SK-N-SH (cell line): ENCODE measurements at regions not wholly inside any gene's neighbourhood (a gene's known extent, or its start where the extent isn't known, plus 50 kb on each side); places are given as distances from the start of the nearest gene placed in this dataset.

Experiments
- CTCF ChIA-PET: fragments of 300-600, 350-600 bp; formaldehyde crosslinking; extraction: SDS; loops from one replicate; lab custom pipeline; 2021; lab: Yijun Ruan, JAX
- POLR2A ChIA-PET: fragments of 350-600 bp; sonication (Branson Sonifier 250); formaldehyde crosslinking; extraction: SDS; loops from one replicate; lab custom pipeline; 2020; ENCODE audit warnings: antibody characterized with exemption, inconsistent platforms; lab: Yijun Ruan, JAX
- DNase-seq: peaks from one replicate; pipeline ENCODE4 v3.0.0; 2012
- H2AFZ ChIP-seq: fragments of 200-600 bp; sonication (generic); 2 replicates; pipeline ENCODE4 v1.8.1; 2016; ENCODE audit warnings: antibody characterized with exemption, mild to moderate bottlenecking, low read depth
- H3F3A ChIP-seq: fragments of 200-600 bp; sonication (generic); replicated peaks from 2 replicates; pipeline ENCODE3; 2016; ENCODE audit warnings: antibody characterized with exemption, mild to moderate bottlenecking; ENCODE audit not compliant: insufficient read depth
- H3K27ac ChIP-seq, 2 experiments: fragments of 200-500 bp in 1 of 2; fragments of 200-600 bp in 1 of 2; sonication (Bioruptor generic) in 1 of 2; sonication (generic), shearing (Covaris generic) in 1 of 2; 2 replicates each; pipeline versions ENCODE4 v1.5.1 to v1.6.1; 2014 to 2016; ENCODE audit warnings: low read depth in 2 of 2, inconsistent platforms in 1 of 2, low read length in 1 of 2, mild to moderate bottlenecking in 1 of 2, mixed read lengths in 1 of 2
- H3K27me3 ChIP-seq: fragments of 200-600 bp; sonication (generic), shearing (Covaris generic); 2 replicates; pipeline ENCODE4 v1.6.1; 2016; ENCODE audit warnings: mixed run types; ENCODE audit not compliant: insufficient read depth
- H3K36me3 ChIP-seq, 2 experiments: fragments of 200-500 bp in 1 of 2; fragments of 200-600 bp in 1 of 2; sonication (Bioruptor generic) in 1 of 2; sonication (generic) in 1 of 2; replicated peaks in 1 of 2; 2 replicates each; pipeline versions ENCODE3 to v1.5.1; 2014 to 2016; ENCODE audit warnings: low read length in 1 of 2, mild to moderate bottlenecking in 1 of 2; ENCODE audit not compliant: insufficient read depth in 2 of 2, control insufficient read depth in 1 of 2
- H3K4me1 ChIP-seq, 2 experiments: fragments of 200-500 bp in 1 of 2; fragments of 200-600 bp in 1 of 2; sonication (Bioruptor generic) in 1 of 2; sonication (generic), shearing (Covaris generic) in 1 of 2; 2 replicates each; pipeline versions ENCODE4 v1.5.1 to v1.6.1; 2014 to 2016; ENCODE audit warnings: low read depth in 1 of 2, low read length in 1 of 2, mixed run types in 1 of 2; ENCODE audit not compliant: insufficient read depth in 2 of 2, control insufficient read depth in 1 of 2
- H3K4me2 ChIP-seq: fragments of 200-600 bp; sonication (generic), shearing (Covaris generic); 2 replicates; pipeline ENCODE4 v1.6.1; 2017; ENCODE audit warnings: mixed run types
- H3K4me3 ChIP-seq, 2 experiments: fragments of 200-500 bp in 1 of 2; fragments of 200-600 bp in 1 of 2; sonication (Bioruptor generic) in 1 of 2; sonication (generic), shearing (Covaris generic) in 1 of 2; 2 replicates each; pipeline versions ENCODE4 v1.5.1 to v1.8.1; 2014 to 2016; ENCODE audit warnings: low read depth in 2 of 2, inconsistent platforms in 1 of 2, low read length in 1 of 2, mild to moderate bottlenecking in 1 of 2, mixed read lengths in 1 of 2, moderate library complexity in 1 of 2
- H3K79me2 ChIP-seq: fragments of 200-600 bp; sonication (generic); 2 replicates; pipeline ENCODE4 v1.8.1; 2017; ENCODE audit warnings: mild to moderate bottlenecking; ENCODE audit not compliant: insufficient read depth
- H3K9ac ChIP-seq: fragments of 200-600 bp; sonication (generic); 2 replicates; pipeline ENCODE4 v1.6.1; 2017; ENCODE audit warnings: mixed run types
- H3K9me2 ChIP-seq: fragments of 200-600 bp; sonication (generic); 2 replicates; pipeline ENCODE4 v1.6.1; 2017; ENCODE audit warnings: mixed run types
- H3K9me3 ChIP-seq: fragments of 200-600 bp; sonication (generic); 2 replicates; pipeline ENCODE4 v1.6.1; 2017; ENCODE audit warnings: mixed run types, mild to moderate bottlenecking, moderate library complexity
- H4K20me1 ChIP-seq: fragments of 200-600 bp; sonication (generic); 2 replicates; pipeline ENCODE4 v1.6.1; 2017; ENCODE audit warnings: mild to moderate bottlenecking, mixed run types; ENCODE audit not compliant: insufficient read depth
- CHD2 ChIP-seq: fragments of 150-350 bp; IDR thresholded peaks from 2 replicates; pipeline ENCODE4 v1.6.1; 2018; ENCODE audit warnings: low read length; ENCODE audit not compliant: partially characterized antibody
- CTCF ChIP-seq: fragments of 200-600 bp; sonication (generic); IDR thresholded peaks from 2 replicates; pipeline ENCODE4 v1.6.1; 2017; ENCODE audit warnings: antibody characterized with exemption, mild to moderate bottlenecking, moderate library complexity
- ELF1 ChIP-seq: IDR thresholded peaks from 2 replicates; pipeline ENCODE4 v1.4.0; 2012
- EZH2phosphoT487 ChIP-seq: fragments of 200-600 bp; sonication (generic); IDR thresholded peaks from 2 replicates; pipeline ENCODE4 v1.6.1; 2017; ENCODE audit warnings: low read depth, mixed run types, mild to moderate bottlenecking, antibody characterized with exemption, moderate library complexity, borderline replicate concordance
- FOSL2 ChIP-seq: IDR thresholded peaks from 2 replicates; pipeline ENCODE4 v1.4.0; 2012; ENCODE audit warnings: low read depth, mild to moderate bottlenecking, moderate library complexity, borderline replicate concordance
- FOXJ3 ChIP-seq: sonication (generic); formaldehyde crosslinking; IDR thresholded peaks from 2 replicates; pipeline ENCODE4 v1.5.1; 2020; ENCODE audit warnings: mild to moderate bottlenecking, missing genetic modification reagents
- GATA2 ChIP-seq: sonication (generic); formaldehyde crosslinking; IDR thresholded peaks from 2 replicates; pipeline ENCODE4 v1.5.0; 2020; ENCODE audit warnings: mild to moderate bottlenecking, missing genetic modification reagents
- JUND ChIP-seq: IDR thresholded peaks from 2 replicates; pipeline ENCODE4 v1.4.0; 2012
- MXI1 ChIP-seq: IDR thresholded peaks from 2 replicates; pipeline ENCODE4 v1.6.1; 2012; ENCODE audit warnings: mild to moderate bottlenecking, low read depth, low read length, improper control_type of control experiment
- NFIC ChIP-seq: IDR thresholded peaks from 2 replicates; pipeline ENCODE4 v1.4.0; 2012; ENCODE audit warnings: borderline replicate concordance
- NRF1 ChIP-seq: IDR thresholded peaks from 2 replicates; pipeline ENCODE4 v1.6.1; 2012; ENCODE audit warnings: low read depth, mild to moderate bottlenecking, low read length
- PBX3 ChIP-seq: IDR thresholded peaks from 2 replicates; pipeline ENCODE4; 2012
- POLR2AphosphoS5 ChIP-seq: IDR thresholded peaks from 2 replicates; pipeline ENCODE4 v1.6.1; 2012; ENCODE audit warnings: low read depth, low read length
- RAD21 ChIP-seq: IDR thresholded peaks from 2 replicates; pipeline ENCODE4 v1.6.1; 2012; ENCODE audit warnings: mild to moderate bottlenecking, low read length
- RCOR1 ChIP-seq: fragments of 150-350 bp; IDR thresholded peaks from 2 replicates; pipeline ENCODE4 v1.6.1; 2017; ENCODE audit warnings: antibody characterized with exemption, low read length
- RFX5 ChIP-seq: IDR thresholded peaks from 2 replicates; pipeline ENCODE4 v1.6.1; 2012; ENCODE audit warnings: mild to moderate bottlenecking, improper control_type of control experiment, low read length
- RXRA ChIP-seq: IDR thresholded peaks from 2 replicates; pipeline ENCODE4 v1.4.0; 2012; ENCODE audit warnings: low read depth, mild to moderate bottlenecking, borderline replicate concordance
- SIN3A ChIP-seq: IDR thresholded peaks from 2 replicates; pipeline ENCODE4 v1.6.1; 2012; ENCODE audit warnings: low read depth, mild to moderate bottlenecking, low read length, moderate library complexity, borderline replicate concordance
- TAF1 ChIP-seq: IDR thresholded peaks from 2 replicates; pipeline ENCODE4 v1.6.1; 2012; ENCODE audit warnings: low read depth, mild to moderate bottlenecking, low read length, moderate library complexity, borderline replicate concordance
- TCF12 ChIP-seq: IDR thresholded peaks from 2 replicates; pipeline ENCODE4 v1.4.0; 2012
- YY1 ChIP-seq: IDR thresholded peaks from 2 replicates; pipeline ENCODE4 v1.4.0; 2012; ENCODE audit warnings: low read depth, mild to moderate bottlenecking
- WGBS: methylation state at CpG from one replicate; pipeline ENCODE4 v1.1.6; 2017; ENCODE audit warnings: low lambda C conversion rate; 5-methylcytosine and 5-hydroxymethylcytosine counted together
- TF ChIP-seq, protein P1 (sequence below): IDR thresholded peaks from 2 replicates; pipeline ENCODE4 v1.4.0; 2012; ENCODE audit warnings: low read depth
- TF ChIP-seq, protein P2 (sequence below): IDR thresholded peaks from 2 replicates; pipeline ENCODE4 v1.4.0; 2012; ENCODE audit warnings: low read depth, borderline replicate concordance
- TF ChIP-seq, protein P3 (sequence below): IDR thresholded peaks from 2 replicates; pipeline ENCODE4 v1.4.0; 2012; ENCODE audit warnings: low read depth, borderline replicate concordance
- TF ChIP-seq, protein P4 (sequence below): fragments of 150-350 bp; IDR thresholded peaks from 2 replicates; pipeline ENCODE4 v1.6.1; 2017; ENCODE audit warnings: antibody characterized with exemption, low read length, low read depth, borderline replicate concordance
- TF ChIP-seq, protein P5 (sequence below): fragments of 150-350 bp; IDR thresholded peaks from 2 replicates; pipeline ENCODE4 v1.6.1; 2016; ENCODE audit warnings: mild to moderate bottlenecking, low read depth, low read length

DNA sequence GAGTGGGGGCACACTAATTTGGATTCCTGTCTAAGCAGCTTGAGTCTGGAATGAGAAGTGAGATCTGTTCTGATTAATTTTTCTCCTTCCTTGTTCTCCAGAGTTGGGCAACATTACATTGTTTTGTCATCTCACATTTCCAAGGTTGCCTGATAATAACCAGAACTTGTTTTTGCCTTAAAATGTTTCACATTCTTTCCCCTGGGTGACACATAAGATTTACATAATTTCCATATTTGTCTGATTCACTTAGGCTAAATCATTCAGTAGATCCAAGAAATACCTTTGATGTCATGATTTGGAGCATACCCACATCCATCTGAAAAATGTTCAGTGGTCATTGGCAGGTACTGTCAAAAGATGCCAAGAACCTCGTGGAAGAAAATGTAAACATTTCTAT is 60.3 kb downstream of the XCL2 start:
- Histone ChIP-seq H3K4me3 (no peak overlapping the region), H4K20me1 (no peaks in the 10 kb centered on the region), H3K4me2 (no peak overlapping the region; the same call in 1 of the 2 replicates), H2AFZ (no peak overlapping the region), H3K9me3 (no peaks in the 10 kb centered on the region), H3K9ac (no peak overlapping the region), H3K79me2 (no peaks in the 10 kb centered on the region), H3K4me1 (peaks cover 10% of the 10 kb centered on the region in 2 experiments; a peak in 2 of 4 replicates), H3F3A (no peaks in the 10 kb centered on the region), H3K27ac (peak overlapping the region; percentile 34 to 97; a peak in 3 of 4 replicates), H3K9me2 (no peaks in the 10 kb centered on the region), H3K36me3 (no peaks in the 10 kb centered on the region), H3K27me3 (no peaks in the 10 kb centered on the region)
- ChIA-PET POLR2A (no interaction called here), CTCF (interaction anchor here (1.1 kb wide), 1 partner anchor 44 kb away, joined by 3 read pairs; no protein-coding TSS in a partner anchor)
- 11% methylated on average over 1 of the region's 1 CpG for WGBS
- DNase-seq = no peak
- TF ChIP-seq, protein P1, sequence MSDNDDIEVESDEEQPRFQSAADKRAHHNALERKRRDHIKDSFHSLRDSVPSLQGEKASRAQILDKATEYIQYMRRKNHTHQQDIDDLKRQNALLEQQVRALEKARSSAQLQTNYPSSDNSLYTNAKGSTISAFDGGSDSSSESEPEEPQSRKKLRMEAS = 0 out of 2 replicates have a peak, but pooled peaks have one; percentile 10
- no peak for TF ChIP-seq NRF1
- no peak for TF ChIP-seq YY1
- TF ChIP-seq CHD2 = no peak
- no peak for TF ChIP-seq ELF1
- TF ChIP-seq RXRA = peak; percentile 57; the same call in 1 of the 2 replicates
- no peak for TF ChIP-seq SIN3A
- peak; percentile 93 for TF ChIP-seq NFIC
- TF ChIP-seq RFX5 = no peak
- no peak for TF ChIP-seq TAF1
- no peak for TF ChIP-seq GATA2 (CRISPR knock-in tag)
- TF ChIP-seq RCOR1 = no peak
- TF ChIP-seq, protein P2, sequence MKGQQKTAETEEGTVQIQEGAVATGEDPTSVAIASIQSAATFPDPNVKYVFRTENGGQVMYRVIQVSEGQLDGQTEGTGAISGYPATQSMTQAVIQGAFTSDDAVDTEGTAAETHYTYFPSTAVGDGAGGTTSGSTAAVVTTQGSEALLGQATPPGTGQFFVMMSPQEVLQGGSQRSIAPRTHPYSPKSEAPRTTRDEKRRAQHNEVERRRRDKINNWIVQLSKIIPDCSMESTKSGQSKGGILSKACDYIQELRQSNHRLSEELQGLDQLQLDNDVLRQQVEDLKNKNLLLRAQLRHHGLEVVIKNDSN = no peak
- TF ChIP-seq TCF12 = peak; percentile 99
- no peak for TF ChIP-seq FOXJ3 (CRISPR knock-in tag)
- TF ChIP-seq, protein P3, sequence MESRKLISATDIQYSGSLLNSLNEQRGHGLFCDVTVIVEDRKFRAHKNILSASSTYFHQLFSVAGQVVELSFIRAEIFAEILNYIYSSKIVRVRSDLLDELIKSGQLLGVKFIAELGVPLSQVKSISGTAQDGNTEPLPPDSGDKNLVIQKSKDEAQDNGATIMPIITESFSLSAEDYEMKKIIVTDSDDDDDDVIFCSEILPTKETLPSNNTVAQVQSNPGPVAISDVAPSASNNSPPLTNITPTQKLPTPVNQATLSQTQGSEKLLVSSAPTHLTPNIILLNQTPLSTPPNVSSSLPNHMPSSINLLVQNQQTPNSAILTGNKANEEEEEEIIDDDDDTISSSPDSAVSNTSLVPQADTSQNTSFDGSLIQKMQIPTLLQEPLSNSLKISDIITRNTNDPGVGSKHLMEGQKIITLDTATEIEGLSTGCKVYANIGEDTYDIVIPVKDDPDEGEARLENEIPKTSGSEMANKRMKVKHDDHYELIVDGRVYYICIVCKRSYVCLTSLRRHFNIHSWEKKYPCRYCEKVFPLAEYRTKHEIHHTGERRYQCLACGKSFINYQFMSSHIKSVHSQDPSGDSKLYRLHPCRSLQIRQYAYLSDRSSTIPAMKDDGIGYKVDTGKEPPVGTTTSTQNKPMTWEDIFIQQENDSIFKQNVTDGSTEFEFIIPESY = peak; percentile 67; the same call in 1 of the 2 replicates
- TF ChIP-seq CTCF = no peak
- TF ChIP-seq, protein P4, sequence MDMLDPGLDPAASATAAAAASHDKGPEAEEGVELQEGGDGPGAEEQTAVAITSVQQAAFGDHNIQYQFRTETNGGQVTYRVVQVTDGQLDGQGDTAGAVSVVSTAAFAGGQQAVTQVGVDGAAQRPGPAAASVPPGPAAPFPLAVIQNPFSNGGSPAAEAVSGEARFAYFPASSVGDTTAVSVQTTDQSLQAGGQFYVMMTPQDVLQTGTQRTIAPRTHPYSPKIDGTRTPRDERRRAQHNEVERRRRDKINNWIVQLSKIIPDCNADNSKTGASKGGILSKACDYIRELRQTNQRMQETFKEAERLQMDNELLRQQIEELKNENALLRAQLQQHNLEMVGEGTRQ = no peak
- TF ChIP-seq, protein P5, sequence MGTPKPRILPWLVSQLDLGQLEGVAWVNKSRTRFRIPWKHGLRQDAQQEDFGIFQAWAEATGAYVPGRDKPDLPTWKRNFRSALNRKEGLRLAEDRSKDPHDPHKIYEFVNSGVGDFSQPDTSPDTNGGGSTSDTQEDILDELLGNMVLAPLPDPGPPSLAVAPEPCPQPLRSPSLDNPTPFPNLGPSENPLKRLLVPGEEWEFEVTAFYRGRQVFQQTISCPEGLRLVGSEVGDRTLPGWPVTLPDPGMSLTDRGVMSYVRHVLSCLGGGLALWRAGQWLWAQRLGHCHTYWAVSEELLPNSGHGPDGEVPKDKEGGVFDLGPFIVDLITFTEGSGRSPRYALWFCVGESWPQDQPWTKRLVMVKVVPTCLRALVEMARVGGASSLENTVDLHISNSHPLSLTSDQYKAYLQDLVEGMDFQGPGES = no peak
- TF ChIP-seq RAD21 = no peak
- TF ChIP-seq PBX3 = peak; percentile 95
- peak; percentile 86 for TF ChIP-seq POLR2AphosphoS5
- TF ChIP-seq JUND = peak; percentile 94
- TF ChIP-seq FOSL2 = peak; percentile 80
- TF ChIP-seq EZH2phosphoT487 = no peak
- no peak for TF ChIP-seq MXI1
